ENCODE measurements at regions not wholly inside any gene's neighbourhood (a gene's known extent, or its start where the extent isn't known, plus 50 kb on each side); places are given as distances from the start of the nearest gene placed in this dataset.

DNA sequence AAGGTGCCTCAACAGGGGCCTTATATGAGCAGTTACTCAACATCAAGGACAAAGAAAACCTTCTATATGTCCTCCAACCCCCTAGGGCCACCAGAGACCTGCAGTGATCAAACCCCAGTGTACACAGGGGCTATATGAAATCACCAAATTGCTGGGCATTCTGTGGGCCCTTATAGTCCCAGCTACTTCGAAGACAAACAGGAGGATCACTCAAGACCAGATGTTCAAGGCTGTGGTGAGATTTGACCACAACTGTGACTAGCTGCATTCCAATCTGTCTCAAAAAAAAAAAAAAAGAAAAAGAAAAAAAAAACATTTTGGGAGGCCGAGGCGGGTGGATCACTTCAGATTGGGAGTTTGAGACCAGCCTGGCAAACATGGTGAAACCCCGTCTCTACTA, 51.0 kb upstream of the PRB2 start:
- H3K36me3 ChIP-seq (ENCODE audit: control insufficient read depth in 2 of 2, insufficient read depth in 2 of 2, low read length in 1 of 2): no peaks in the 10 kb centered on the region
- no peak overlapping the region for H3K4me3 ChIP-seq (ENCODE audit: low read depth in 1 of 2, low read length in 2 of 2)
- H3K27me3 ChIP-seq (ENCODE audit: control insufficient read depth in 1 of 2, insufficient read depth in 2 of 2, low read length in 2 of 2): no peaks in the 10 kb centered on the region
- 79 to 83% methylated on average over 4 of the region's 4 CpGs for WGBS, 2 donors
- no peak overlapping the region for H3K27ac ChIP-seq (ENCODE audit: low read depth in 2 of 2, low read length in 1 of 2)
- no peaks in the 10 kb centered on the region for H3K4me1 ChIP-seq (ENCODE audit: control insufficient read depth in 2 of 2, insufficient read depth in 2 of 2, low read length in 1 of 2)
- no peaks in the 10 kb centered on the region for H3K9me3 ChIP-seq (ENCODE audit: control insufficient read depth in 2 of 2, insufficient read depth in 1 of 2, low read depth in 1 of 2, low read length in 1 of 2)

DNA sequence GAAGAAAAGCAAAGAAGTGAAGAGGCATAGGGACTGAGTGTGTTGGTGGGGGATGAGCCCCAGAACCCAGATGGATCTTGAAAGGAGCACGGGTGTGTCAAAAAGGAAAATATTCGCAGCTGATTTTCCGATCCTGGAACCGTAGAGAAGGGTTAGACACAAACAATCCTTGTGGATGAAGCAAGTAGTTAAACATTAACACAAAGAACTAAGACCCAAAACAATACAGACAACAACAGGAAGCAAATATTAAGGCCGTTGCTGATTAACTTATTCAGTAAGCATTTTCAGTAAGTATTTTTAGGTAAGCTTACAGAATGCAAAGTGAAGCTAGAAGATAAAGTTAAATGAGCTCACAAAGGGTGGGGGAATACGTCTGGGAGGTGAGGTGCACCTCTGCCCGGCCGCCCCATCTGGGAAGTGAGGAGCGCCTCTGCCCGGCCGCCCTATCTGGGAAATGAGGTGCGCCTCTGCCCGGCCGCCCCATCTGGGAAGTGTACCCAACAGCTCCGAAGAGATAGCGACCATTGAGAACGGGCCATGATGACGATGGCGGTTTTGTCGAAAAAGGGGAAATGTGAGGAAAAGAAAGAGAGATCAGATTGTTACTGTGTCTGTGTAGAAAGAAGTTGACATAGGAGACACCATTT, 62.8 kb upstream of the PRB2 start:
- Histone ChIP-seq H3K27ac (ENCODE audit: low read depth in 2 of 2, low read length in 1 of 2) (no peak overlapping the region), H3K36me3 (ENCODE audit: control insufficient read depth in 2 of 2, insufficient read depth in 2 of 2, low read length in 1 of 2) (no peaks in the 10 kb centered on the region), H3K4me3 (ENCODE audit: low read depth in 1 of 2, low read length in 2 of 2) (no peak overlapping the region), H3K27me3 (ENCODE audit: control insufficient read depth in 1 of 2, insufficient read depth in 2 of 2, low read length in 2 of 2) (no peaks in the 10 kb centered on the region), H3K9me3 (ENCODE audit: control insufficient read depth in 2 of 2, insufficient read depth in 1 of 2, low read depth in 1 of 2, low read length in 1 of 2) (no peaks in the 10 kb centered on the region), H3K4me1 (ENCODE audit: control insufficient read depth in 2 of 2, insufficient read depth in 2 of 2, low read length in 1 of 2) (peaks cover 0 to 2% of the 10 kb centered on the region in 2 donors)
- WGBS, 2 donors: 83% methylated on average over 20 of the region's 20 CpGs

DNA sequence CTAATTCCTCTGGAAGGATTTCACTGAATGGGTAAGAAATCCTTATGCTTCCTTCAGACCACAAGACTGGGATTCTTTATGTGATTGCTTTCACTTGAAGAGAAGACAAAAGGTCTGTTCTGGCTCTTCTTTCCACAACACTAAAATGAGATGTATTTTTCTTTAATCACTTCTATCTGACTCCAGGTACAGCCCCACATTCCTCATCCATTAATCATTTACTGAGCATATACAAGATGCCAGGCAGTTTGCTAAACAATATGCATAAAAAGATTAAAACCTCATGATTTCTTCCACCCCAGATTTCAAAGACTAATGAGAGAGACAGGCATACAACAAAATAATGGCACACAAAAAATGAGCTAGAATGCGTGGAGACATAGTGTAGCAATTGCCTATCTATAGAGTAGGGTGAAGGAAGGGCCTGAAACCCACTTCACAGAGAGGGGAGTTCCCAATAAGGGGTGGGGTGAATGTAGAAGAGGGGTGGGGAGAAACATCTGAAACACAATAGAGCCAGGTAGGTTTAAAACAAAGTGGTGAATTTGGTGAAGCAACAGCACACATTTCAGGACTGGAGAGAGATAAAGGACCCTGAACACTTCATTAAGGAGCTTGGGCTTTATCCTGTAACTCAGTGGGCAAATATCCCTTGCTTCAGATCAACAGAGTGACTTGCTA, 65.1 kb upstream of the PRB2 start:
- Histone ChIP-seq H3K27ac (ENCODE audit: low read depth in 2 of 2, low read length in 1 of 2) (no peak overlapping the region), H3K36me3 (ENCODE audit: control insufficient read depth in 2 of 2, insufficient read depth in 2 of 2, low read length in 1 of 2) (no peaks in the 10 kb centered on the region), H3K27me3 (ENCODE audit: control insufficient read depth in 1 of 2, insufficient read depth in 2 of 2, low read length in 2 of 2) (no peaks in the 10 kb centered on the region), H3K9me3 (ENCODE audit: control insufficient read depth in 2 of 2, insufficient read depth in 1 of 2, low read depth in 1 of 2, low read length in 1 of 2) (no peaks in the 10 kb centered on the region), H3K4me3 (ENCODE audit: low read depth in 1 of 2, low read length in 2 of 2) (no peak overlapping the region), H3K4me1 (ENCODE audit: control insufficient read depth in 2 of 2, insufficient read depth in 2 of 2, low read length in 1 of 2) (peaks cover 0 to 2% of the 10 kb centered on the region in 2 donors)
- 65 to 67% methylated on average over 1 of the region's 1 CpG for WGBS, 2 donors

DNA sequence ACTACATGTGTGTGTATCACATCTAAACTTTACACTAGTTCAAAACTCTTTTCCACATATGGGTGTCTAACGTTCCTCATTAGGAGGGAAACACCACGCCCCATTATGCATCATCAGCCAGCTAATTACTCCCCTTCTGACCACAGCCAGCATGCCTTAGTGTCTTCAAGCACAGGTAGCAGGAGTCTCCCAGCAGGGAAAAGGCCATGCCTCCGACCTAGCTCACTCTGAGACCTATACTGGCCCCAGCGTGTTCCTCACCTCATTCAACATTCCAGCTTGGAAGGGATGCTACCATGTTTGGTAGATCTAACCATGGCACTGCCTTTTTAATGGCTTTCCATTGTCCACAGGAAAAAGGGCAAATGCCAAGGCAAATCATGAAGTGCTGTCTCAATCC, 66.1 kb upstream of the PRB2 start:
- H3K4me3 ChIP-seq (ENCODE audit: low read depth in 1 of 2, low read length in 2 of 2): no peak overlapping the region
- H3K27ac ChIP-seq (ENCODE audit: low read depth in 2 of 2, low read length in 1 of 2): no peak overlapping the region
- peaks cover 0 to 2% of the 10 kb centered on the region in 2 donors for H3K4me1 ChIP-seq (ENCODE audit: control insufficient read depth in 2 of 2, insufficient read depth in 2 of 2, low read length in 1 of 2)
- H3K36me3 ChIP-seq (ENCODE audit: control insufficient read depth in 2 of 2, insufficient read depth in 2 of 2, low read length in 1 of 2): no peaks in the 10 kb centered on the region
- H3K9me3 ChIP-seq (ENCODE audit: control insufficient read depth in 2 of 2, insufficient read depth in 1 of 2, low read depth in 1 of 2, low read length in 1 of 2): no peaks in the 10 kb centered on the region
- 63 to 66% methylated on average over 4 of the region's 4 CpGs for WGBS, 2 donors
- H3K27me3 ChIP-seq (ENCODE audit: control insufficient read depth in 1 of 2, insufficient read depth in 2 of 2, low read length in 2 of 2): no peaks in the 10 kb centered on the region

DNA sequence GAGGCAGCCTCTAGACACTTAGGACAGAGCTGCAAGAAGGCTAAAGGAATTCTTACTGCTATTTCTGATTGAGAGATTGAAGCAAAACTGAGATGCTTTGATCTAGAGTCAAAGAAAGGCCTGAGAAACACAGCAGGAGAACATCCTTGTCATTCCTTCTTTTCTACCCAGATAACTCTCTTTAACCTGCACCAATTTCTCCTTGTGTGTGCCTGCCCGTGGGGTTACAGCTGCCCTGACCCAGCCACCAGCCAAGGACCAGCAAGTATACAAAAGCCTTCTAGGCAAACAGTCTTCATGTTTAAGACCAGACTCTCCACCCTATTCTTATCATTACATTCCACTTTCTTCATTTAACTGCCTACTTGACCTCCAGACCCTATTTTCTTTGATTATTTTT, 81.7 kb upstream of the PRB2 start:
- no peak overlapping the region for H3K27ac ChIP-seq (ENCODE audit: low read depth in 2 of 2, low read length in 1 of 2)
- H3K36me3 ChIP-seq (ENCODE audit: control insufficient read depth in 2 of 2, insufficient read depth in 2 of 2, low read length in 1 of 2): no peaks in the 10 kb centered on the region
- H3K4me1 ChIP-seq (ENCODE audit: control insufficient read depth in 2 of 2, insufficient read depth in 2 of 2, low read length in 1 of 2): no peaks in the 10 kb centered on the region
- WGBS, 2 donors: 29 to 47% methylated on average over 1 of the region's 1 CpG
- H3K4me3 ChIP-seq (ENCODE audit: low read depth in 1 of 2, low read length in 2 of 2): no peak overlapping the region
- H3K27me3 ChIP-seq (ENCODE audit: control insufficient read depth in 1 of 2, insufficient read depth in 2 of 2, low read length in 2 of 2): no peaks in the 10 kb centered on the region
- H3K9me3 ChIP-seq (ENCODE audit: control insufficient read depth in 2 of 2, insufficient read depth in 1 of 2, low read depth in 1 of 2, low read length in 1 of 2): no peaks in the 10 kb centered on the region

DNA sequence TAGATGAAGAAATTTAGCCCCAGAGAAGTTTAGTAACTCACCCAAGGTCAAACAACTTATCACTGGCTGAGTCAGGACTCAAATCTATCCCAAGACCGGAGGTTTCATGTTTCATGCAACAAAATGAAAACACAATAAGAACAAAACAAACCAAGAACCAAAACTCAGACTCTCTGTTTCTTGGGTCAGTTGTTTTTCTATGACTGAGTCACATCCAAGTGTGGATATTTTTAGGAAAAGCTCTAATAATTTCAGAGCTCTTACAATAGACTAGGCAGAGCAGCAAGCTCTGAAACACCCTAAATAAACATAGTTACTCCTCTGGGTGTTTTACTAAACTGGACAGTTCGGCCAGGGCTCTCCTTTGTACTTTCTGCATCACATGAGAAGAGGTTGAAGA, 87.6 kb upstream of the PRB2 start:
- H3K27me3 ChIP-seq (ENCODE audit: control insufficient read depth in 1 of 2, insufficient read depth in 2 of 2, low read length in 2 of 2): no peaks in the 10 kb centered on the region
- 50 to 51% methylated on average over 2 of the region's 2 CpGs for WGBS, 2 donors

DNA sequence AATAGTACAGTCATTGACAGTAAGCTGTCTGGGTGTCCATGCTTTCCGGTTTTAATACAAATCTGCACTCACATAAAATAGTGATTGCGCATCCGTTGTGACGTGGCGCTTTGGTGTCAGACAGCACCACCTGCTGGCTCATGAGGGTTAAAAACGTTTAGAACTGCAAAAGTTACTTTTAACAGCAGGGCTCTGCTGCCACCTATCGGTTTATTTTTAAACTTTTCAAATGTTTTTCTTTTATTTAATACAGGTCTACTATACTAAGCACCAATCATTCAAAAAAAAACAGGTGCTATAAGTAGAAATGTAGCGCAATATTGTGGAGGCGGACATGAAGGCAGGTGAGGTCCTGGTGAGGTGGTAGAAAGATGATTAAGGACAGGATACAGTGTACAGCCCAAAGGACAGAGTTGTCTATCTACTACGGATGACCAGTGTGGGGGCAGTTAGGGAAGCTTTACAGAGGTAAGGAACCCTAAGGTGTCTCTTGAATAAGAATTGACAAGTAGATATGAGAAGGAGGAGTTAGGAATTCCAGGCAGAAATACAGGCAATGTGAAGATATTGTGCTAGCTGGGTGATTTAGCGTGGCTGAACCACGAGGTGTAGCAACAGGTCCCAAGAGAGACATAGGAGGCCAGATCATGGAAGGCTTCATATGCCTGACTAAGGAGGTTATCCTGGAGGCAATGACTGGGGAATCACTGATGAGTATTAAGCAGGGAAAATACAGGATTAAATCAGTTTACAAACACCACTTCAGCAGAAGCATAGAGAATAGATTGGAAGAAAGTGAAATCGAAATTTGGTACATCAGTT, 91.5 kb upstream of the PRB2 start:
- Histone ChIP-seq H3K27ac (ENCODE audit: low read depth in 2 of 2, low read length in 1 of 2) (no peak overlapping the region), H3K9me3 (ENCODE audit: control insufficient read depth in 2 of 2, insufficient read depth in 1 of 2, low read depth in 1 of 2, low read length in 1 of 2) (no peaks in the 10 kb centered on the region), H3K4me3 (ENCODE audit: low read depth in 1 of 2, low read length in 2 of 2) (no peak overlapping the region), H3K27me3 (ENCODE audit: control insufficient read depth in 1 of 2, insufficient read depth in 2 of 2, low read length in 2 of 2) (no peaks in the 10 kb centered on the region), H3K4me1 (ENCODE audit: control insufficient read depth in 2 of 2, insufficient read depth in 2 of 2, low read length in 1 of 2) (no peaks in the 10 kb centered on the region), H3K36me3 (ENCODE audit: control insufficient read depth in 2 of 2, insufficient read depth in 2 of 2, low read length in 1 of 2) (no peaks in the 10 kb centered on the region)
- WGBS, 2 donors: 26 to 27% methylated on average over 13 of the region's 13 CpGs

More for the DNA sequence above, 87.6 kb upstream of the PRB2 start:
- H3K4me1 ChIP-seq (ENCODE audit: control insufficient read depth in 2 of 2, insufficient read depth in 2 of 2, low read length in 1 of 2): no peaks in the 10 kb centered on the region
- H3K27ac ChIP-seq (ENCODE audit: low read depth in 2 of 2, low read length in 1 of 2): no peak overlapping the region
- H3K9me3 ChIP-seq (ENCODE audit: control insufficient read depth in 2 of 2, insufficient read depth in 1 of 2, low read depth in 1 of 2, low read length in 1 of 2): no peaks in the 10 kb centered on the region
- no peak overlapping the region for H3K4me3 ChIP-seq (ENCODE audit: low read depth in 1 of 2, low read length in 2 of 2)
- no peaks in the 10 kb centered on the region for H3K36me3 ChIP-seq (ENCODE audit: control insufficient read depth in 2 of 2, insufficient read depth in 2 of 2, low read length in 1 of 2)

DNA sequence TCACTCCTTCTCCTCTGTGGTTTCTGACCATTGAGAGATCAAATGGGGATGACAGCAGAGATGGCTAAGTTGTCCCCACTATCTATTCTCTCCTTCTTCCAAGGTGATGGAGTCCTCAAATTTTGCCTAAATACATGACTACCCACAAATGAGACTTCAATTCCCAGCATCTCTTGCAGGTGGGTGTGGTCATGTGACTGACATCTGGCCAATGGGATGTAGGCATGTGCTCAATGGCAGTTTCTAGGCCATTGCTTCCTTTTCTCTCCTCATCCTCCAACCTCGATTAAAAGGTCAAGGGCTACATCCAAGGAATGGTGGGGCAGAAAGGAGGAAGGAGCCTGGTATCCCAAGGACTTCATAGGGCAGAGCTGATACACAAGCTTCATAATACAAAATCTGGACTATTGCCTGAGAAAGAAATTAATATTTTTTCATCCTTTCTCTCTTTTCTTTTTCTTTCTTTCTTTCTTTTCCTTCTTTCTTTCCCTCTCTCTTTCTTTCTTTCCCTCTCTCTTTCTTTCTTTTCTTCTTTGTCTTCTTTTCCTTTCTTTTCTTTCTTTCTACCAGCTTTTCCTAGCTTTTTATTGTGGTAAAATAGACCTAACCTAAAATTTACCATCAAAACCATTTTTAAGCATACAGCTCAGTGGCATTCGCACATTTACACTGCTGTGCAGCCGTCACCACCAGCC, 100.9 kb upstream of the PRB2 start:
- no peak overlapping the region for H3K27ac ChIP-seq (ENCODE audit: low read depth in 2 of 2, low read length in 1 of 2)
- 87 to 88% methylated on average over 3 of the region's 3 CpGs for WGBS, 2 donors
- H3K36me3 ChIP-seq (ENCODE audit: control insufficient read depth in 2 of 2, insufficient read depth in 2 of 2, low read length in 1 of 2): no peaks in the 10 kb centered on the region

DNA sequence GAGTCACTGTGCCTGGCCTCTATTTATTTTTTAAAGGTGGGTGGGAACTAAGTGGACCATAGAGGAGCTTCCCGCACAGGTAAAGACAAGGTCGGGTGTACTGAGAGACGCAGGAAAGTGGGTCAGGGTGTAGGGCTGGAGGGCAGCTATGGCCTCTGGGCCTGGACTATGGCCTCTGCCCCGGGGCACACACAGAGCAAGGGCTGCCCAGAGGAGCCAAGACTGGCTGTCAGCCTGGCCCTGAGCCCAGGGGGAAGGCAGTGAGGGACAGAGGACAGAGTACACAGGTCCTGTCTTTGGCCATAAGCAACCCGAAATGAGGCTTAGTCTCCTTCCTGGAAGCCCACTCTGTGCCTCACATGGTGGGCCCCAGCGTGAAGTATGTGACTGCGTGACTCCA, 102.1 kb upstream of the PRB2 start:
- no peaks in the 10 kb centered on the region for H3K27me3 ChIP-seq (ENCODE audit: control insufficient read depth in 1 of 2, insufficient read depth in 2 of 2, low read length in 2 of 2)

More for the DNA sequence above, 100.9 kb upstream of the PRB2 start:
- H3K9me3 ChIP-seq (ENCODE audit: control insufficient read depth in 2 of 2, insufficient read depth in 1 of 2, low read depth in 1 of 2, low read length in 1 of 2): no peaks in the 10 kb centered on the region
- peaks cover 8 to 9% of the 10 kb centered on the region in 2 donors for H3K4me1 ChIP-seq (ENCODE audit: control insufficient read depth in 2 of 2, insufficient read depth in 2 of 2, low read length in 1 of 2)
- no peaks in the 10 kb centered on the region for H3K27me3 ChIP-seq (ENCODE audit: control insufficient read depth in 1 of 2, insufficient read depth in 2 of 2, low read length in 2 of 2)
- H3K4me3 ChIP-seq (ENCODE audit: low read depth in 1 of 2, low read length in 2 of 2): no peak overlapping the region

More for the DNA sequence above, 102.1 kb upstream of the PRB2 start:
- H3K4me1 ChIP-seq (ENCODE audit: control insufficient read depth in 2 of 2, insufficient read depth in 2 of 2, low read length in 1 of 2): peaks cover 8 to 9% of the 10 kb centered on the region in 2 donors
- no peak overlapping the region for H3K27ac ChIP-seq (ENCODE audit: low read depth in 2 of 2, low read length in 1 of 2)
- 84 to 94% methylated on average over 7 of the region's 7 CpGs for WGBS, 2 donors
- H3K9me3 ChIP-seq (ENCODE audit: control insufficient read depth in 2 of 2, insufficient read depth in 1 of 2, low read depth in 1 of 2, low read length in 1 of 2): no peaks in the 10 kb centered on the region
- H3K4me3 ChIP-seq (ENCODE audit: low read depth in 1 of 2, low read length in 2 of 2): no peak overlapping the region
- H3K36me3 ChIP-seq (ENCODE audit: control insufficient read depth in 2 of 2, insufficient read depth in 2 of 2, low read length in 1 of 2): no peaks in the 10 kb centered on the region

Data from esophagus (tissue), 2 donors.